Activated CD4-positive, CD25-positive, alpha-beta regulatory T cell (primary cell): ENCODE measurements at regions not wholly inside any gene's neighbourhood (a gene's known extent, or its start where the extent isn't known, plus 50 kb on each side); places are given as distances from the start of the nearest gene placed in this dataset.

Source experiments
- DNase-seq, 4 experiments: peaks; one replicate each; lab custom pipeline; 2025; lab: John Stamatoyannopoulos, UW

DNA sequence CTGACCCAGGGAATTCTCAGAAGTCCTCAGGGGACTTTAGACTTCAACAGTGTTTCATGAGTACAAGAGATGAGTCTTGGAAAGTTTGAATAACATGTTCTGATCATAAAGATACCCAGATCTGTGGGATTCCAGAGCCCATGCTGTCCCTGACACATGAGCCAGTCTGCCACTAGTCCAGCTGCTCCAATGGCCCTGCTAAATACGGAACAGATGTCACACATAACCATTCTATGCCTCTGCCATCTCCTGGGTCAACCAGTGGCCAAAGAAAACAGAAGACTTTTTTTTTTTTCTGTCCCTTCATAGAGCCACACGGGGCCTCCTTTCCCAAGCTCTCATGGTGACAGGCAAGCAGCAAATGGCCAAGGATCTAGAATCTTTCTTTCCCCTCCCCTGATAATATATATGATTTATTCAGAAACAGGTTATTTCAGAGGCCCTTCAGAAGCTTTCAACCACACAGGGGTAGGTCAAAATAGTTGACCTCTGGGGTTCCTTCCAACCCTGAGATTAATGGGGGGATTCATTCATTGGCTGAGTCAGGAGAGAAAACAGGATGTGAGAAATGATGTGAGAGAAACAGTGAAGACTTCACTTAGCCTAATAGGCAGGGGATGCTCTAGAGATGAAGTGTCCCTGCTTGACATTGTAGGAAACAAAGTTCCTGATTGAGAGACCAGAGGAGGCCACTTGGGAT lies 367.7 kb downstream of the CDK5RAP2 start:
- DNase-seq = no peak

DNA sequence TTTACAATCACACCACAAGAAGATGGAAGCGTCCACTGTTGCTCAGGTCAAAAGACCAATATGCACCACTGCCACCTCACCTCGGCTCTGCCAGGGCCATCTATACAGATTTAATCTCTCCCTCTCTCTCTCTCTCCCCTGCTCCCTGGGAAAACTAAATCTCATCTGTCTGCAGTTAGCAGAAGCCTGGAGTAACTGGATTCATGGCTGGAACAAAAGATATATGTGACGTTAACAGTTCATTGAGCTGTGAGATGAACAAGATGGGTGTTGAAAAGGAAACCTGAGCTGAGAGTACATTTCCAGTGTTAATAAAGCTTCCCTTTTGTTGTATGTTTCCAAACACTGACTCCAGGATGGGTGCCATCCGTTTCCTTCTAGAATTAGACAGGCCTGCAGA lies 369.7 kb downstream of the CDK5RAP2 start:
- DNase-seq = no peak

DNA sequence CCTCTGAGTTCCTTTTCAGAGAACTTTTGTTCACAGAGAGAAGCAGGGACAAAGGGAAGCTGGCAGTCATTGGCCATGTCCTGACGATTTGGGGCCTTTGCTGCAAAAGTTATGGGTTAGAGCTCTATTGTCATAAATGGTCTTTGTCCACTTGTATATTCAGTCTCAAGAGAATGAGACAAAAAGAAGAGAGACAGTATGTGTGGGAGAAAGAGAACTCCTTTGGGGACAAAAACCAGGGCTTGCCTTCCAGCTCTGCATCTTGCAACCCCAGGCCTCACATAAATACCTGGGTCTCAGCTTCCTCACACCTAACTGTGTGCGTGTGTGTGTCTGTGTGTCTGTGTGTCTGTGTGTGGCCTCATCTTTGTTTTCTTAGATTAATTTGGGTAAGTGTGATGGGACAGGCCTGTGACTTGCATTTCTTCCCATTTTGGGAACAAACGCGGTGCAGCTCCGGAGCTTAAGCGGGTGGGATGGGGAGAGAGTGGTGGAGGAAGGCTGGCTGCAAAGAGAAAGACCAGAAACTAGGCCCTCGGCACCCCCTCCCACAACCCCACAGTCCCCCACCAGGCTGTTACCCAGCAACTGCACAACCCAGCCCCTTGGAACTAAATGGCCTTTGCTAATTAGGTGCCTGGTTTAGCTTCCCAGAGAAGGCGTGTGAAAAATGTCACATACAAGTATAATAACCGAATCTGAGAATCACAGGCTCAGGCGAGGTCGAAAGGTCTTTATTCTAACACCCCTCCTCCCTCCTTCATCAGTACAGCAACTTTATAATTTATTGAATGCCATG lies 376.9 kb downstream of the CDK5RAP2 start:
- no peak for DNase-seq

DNA sequence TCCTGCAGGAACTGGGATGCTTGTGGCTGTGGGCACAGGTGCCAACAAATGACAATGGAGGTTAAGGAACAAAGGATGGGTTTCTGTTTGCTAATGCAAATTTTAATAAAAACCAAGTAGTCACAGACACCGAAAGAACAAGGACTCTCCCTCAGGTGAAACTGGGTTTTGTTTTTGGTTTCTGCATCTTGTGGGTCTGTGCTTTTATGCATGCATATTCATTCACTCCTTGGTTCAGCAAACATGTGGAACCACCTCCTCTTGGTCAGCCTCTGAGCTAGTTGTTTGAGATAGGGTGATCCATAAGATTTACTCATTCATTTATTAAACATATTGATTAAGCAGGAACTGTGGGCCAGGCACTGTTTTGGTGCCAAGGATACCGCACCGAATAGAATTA lies 381.9 kb downstream of the CDK5RAP2 start:
- no peak for DNase-seq

DNA sequence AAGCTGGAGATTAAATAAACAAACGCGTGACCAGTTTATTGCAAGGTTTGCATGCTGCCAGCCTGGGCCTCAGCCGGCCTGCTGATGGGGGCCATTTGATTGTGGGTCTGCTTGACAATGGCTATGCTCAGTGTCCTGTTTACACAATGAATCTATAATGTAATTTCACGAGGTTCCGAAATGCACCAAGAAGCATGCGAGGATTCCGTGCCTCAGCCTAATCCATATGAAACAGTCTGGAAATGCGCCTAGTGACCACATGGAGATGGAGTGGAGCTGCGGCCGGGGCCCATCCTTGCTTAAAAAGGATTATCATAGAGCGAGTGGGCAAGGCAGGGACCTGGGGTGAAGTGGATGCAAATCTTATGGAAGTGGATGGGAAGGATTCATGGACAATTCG lies 382.4 kb downstream of the CDK5RAP2 start:
- DNase-seq = no peak

DNA sequence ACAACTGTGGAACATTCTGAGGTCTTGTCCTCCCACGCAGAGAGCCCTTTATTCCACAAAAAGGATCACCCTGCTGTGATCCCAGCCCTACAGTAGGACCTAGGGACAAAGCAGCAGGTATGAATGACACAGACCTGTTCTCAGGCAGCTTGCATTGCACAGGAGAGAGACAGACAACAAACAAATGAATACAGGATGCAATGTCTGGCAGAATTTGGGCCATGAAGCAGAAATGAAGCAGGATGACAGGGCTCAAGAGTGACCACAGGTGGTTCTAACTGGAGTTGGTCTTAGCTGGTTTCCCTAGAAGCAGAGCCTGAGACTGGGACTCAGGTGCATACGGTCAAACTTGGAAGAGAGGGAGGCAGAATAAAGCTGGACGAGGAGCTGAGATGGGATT lies 388.8 kb downstream of the CDK5RAP2 start:
- no peak for DNase-seq

DNA sequence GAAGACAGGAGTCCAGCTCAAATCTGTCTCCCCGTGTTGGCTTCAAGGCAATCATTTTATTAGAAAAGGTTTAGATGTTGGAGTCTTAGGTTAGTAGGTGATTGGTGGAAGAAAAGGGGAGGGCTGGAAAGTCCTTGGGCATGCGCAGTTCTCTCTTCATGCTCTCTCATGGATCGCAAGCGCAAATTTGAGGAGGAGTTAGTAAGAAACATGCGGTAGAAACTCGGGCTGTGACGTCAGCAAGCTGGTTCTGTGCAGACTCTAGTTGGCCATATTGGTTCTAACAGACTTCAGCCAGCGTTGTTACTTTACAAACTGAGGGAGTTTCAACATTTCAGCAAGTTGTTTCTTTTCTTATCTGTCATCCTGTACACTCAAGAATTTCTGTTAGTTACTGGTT lies 392.2 kb downstream of the CDK5RAP2 start:
- DNase-seq = no peak

DNA sequence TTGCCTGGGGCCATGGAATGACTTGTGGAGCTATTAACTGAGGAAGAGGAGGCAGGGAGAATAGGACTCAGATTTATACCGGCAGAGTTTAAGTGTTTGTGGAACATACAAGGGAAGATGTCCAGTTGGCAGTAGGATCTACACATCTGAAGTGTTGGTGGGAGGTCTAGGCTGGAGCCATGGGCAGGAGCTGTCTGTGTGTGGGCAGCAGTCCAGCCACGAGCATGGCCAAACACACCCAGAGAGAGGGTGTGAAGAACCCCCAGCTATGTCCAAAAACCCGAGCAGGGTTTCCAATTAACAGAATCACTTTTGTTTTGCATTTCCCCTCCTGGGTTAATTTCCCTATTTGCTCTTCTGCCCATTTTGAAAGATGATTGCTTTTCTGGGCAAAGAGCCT lies 393.7 kb downstream of the CDK5RAP2 start:
- no peak for DNase-seq

DNA sequence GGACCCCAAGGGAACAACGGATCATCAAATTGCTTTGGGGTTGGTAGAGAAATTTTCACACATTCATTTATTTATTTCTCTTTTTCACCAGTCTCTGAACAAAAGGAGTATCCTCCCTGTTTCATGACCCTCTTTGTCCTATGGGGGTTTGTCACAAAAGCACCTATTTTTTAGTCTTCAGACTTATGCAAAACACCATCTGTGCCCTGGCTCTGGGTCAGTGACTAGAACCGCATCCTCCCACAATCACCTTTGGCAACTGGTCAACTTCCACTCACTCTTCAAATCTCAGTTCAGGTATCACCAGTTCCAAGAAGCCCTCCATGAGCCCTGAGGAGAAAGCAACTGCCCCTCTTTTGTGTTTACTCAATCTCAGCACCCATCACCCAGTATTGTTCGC lies 395.7 kb downstream of the CDK5RAP2 start:
- DNase-seq = no peak

DNA sequence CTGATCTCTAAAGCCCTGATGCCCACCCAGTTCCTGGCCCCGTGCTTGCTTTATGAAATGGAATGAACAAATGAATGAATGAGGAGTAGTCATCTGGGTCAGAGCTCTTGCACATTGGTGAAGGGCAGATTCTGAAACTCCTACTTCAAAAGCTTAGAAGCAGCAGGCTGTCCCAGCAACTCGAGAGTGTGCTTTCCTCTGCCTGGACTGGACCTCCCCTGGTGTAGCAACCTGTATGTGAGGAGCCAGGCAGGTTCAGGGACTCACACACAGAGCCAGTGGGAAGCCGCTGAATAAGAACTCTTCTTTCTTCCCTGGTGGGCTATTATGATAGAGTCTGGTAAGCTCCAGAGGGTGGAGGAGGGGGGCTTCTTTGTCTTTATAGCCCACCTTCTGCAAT lies 396.4 kb downstream of the CDK5RAP2 start:
- DNase-seq = no peak

DNA sequence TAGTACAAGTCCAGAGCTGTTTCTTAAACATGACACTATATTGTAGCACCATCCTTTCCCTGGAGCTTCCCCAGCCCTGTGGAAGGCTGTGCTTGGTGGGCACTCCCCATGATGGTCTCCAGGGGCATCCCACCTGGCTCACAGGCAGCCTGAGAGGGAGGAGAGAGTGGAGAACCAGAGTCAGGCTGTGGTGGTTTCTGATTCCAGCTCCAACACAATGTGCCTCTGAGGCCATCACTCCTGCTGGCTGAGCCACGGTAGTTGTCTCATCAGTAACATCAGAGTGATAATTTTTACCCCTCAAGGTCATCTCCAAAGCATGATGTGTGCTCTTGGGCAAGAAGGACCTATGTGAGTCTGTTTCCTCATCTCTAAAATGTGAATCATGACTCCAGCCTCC lies 398.0 kb downstream of the CDK5RAP2 start:
- DNase-seq = no peak

DNA sequence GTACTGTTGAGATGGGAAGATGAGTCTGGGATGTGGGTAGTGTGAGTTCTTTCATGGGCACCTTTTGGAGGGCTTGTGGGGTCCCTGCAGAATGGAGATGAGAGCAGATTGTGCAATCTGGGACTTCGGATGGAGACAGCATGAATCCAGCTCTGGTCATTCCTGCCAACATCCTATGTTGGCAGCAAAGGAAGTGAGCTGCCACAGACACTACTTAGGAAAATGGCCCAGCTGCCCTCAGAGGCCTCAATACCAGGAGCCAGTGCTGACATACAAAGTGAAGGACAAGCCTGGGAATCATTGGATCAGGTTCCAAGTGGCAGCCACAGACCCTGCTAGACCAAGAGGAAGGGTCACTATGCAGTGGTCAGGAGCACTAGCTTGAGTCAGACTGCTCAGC lies 402.8 kb downstream of the CDK5RAP2 start:
- no peak for DNase-seq

DNA sequence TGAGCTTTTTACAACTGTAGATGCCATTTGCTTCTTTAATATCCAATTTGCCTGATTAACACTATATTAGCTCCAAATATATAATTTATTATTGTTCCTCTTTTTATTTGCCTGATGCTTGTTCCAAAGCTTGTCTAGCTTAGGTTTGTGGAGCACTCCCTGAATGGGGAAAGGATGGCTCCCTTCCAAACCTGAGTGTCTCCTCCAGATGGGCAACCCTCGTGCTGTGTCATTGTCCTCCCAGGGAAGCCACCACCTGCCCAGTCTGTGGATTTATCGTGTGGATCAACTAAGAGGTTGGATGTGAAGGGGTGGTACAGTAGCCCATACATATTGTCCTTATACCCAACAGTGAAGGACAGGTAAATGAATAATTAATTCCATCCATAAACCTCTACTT lies 404.9 kb downstream of the CDK5RAP2 start:
- no peak for DNase-seq

DNA sequence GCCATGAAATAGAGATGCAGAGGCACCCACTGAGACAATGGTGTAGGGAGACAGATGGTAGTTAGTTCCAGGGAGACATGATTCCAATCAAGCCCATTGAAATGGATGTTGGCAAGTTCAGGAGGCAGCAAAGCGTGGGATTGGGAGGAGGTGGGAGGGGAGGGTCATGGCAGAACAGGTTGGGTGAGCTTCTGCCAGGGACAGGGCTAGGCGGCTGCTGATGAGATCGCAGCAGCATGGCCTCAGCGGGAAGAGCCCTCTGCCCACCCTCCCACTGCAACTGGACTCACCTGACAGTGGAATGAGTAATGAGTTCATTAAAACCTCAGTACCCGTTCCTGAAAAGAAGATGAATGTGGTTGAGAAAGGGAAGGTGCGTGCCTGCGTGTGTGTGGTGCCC lies 418.2 kb downstream of the CDK5RAP2 start:
- no peak for DNase-seq

DNA sequence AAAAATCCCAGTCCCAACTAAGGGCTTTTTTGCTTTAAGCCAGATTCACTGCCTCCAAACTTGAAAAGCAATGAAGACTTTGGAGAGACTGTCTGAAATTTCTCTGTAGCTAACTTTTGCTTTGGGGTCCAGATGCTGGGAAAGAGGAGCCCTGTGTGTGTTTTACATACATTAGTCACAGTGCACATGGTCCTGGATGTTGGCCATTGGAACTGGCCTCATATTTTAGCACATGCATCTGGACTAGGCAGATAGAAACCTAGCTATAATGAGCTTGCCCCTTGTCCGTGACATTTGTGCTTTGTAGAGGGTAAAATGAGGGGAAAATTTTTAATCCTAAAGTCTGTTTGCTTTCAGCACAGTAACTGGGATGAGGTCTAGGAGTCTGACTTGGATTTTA lies 421.7 kb downstream of the CDK5RAP2 start:
- no peak for DNase-seq

DNA sequence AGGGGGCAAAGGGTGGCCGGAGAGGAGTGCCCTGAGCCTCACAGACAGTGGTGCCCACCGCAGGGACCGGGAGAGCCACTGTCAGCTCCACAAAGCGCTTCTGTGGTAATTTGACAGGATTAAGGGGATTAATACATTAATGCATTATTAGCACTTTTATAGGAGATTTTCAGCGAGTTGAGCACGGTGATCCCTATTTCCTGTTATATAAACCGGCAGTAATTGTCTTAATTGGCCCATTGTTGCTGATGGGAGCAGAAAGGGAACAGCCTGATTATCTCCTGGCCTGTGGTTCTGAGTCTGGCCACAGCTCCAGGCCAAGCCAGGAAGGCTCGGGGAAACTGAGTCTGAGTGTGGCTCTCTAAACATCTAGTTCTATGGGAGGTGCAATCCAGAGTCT lies 423.6 kb downstream of the CDK5RAP2 start:
- DNase-seq = no peak

DNA sequence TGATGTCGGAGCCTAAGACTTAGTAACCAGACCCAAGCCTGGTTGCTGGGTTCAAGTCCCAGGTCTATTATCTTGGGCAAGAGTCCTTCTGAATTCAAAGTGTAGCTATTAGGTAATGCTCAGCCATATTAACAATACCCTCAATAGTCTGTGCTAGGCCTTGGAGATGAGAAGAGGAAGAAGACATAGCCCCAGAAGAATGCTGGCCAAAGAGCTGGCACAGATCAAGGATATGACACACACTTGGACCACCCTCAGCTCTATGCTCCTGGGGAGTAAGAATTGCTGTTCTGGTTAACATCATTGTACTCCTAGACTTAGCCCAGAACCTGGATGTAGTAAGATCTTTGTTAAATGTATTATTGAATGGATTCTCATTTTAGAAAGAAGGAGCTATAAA lies 426.7 kb downstream of the CDK5RAP2 start:
- no peak for DNase-seq

DNA sequence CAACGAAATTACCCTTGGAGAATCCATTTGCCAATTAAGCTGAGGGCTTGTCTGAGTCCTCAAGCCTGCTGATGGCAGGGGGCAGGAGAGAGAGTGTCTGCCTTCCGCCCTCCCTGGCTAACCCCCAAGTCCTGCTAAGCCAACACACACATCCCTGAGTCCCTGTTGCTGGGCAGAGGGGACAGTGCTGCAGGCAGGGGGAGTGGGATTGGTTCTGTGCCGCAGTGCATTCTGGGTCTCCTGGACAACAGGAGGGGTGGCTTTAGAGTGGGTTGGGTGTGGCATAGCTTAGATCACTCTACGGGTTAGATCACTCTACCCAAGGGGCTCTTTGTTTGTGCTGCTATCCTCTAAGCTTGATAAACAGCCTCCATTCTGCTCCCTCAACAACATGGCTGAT lies 427.7 kb downstream of the CDK5RAP2 start:
- DNase-seq = no peak

DNA sequence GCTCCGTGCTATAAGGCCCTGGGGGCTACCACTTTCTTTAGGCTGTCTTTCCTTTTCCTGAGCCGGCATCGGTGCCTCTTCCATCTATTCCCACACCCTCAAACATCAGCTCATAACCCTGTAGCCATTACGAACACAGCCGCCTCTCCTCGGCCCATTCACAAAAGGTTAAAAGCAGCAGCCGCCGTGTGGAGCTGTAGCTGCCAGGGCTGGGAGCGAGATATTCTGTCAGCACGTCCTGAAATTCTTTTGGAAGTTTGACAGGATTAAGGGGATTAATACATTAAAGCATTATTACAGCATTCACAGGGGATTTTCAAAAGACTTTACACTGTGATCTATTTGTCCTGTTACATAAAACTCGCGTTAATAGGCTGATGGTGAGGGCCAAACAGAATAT lies 428.2 kb downstream of the CDK5RAP2 start:
- no peak for DNase-seq

DNA sequence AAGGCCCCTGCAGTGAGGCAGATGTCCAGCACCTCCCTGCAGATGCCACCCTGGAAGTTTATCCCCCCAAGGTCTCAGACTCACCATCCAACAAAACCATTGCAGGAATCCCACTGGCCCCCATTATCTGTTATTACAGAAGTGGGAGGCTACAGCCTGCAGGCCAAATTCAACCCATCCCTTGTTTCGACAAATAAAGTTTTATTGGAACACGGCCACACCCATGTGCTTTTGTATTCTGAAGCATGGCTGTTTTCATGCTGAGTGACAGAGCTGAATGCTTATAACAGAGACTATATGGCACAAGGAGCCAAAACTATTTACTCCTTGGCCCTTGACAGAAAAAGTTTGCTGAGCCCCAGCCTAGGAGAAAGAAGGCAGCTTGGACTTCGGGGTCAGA lies 428.8 kb downstream of the CDK5RAP2 start:
- DNase-seq = no peak

DNA sequence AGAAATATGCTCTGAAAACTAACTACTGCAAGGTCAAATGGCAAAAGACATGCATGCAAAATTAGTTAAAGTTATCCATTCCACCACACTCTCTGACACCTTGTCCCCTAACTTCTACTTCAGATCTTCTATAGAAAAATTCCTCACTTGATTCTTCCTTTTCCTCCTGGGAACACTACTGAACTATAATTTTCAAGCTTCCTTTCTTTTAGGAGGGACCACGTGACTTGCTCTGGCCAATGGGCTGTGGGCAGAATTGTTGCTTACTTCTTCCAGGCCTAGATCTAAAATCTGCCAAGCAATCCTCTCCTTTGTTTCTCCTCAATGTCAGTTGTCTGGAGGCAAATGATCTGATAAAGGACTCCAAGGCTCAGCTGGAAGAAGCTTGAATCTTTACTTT lies 441.0 kb downstream of the CDK5RAP2 start:
- DNase-seq = no peak

DNA sequence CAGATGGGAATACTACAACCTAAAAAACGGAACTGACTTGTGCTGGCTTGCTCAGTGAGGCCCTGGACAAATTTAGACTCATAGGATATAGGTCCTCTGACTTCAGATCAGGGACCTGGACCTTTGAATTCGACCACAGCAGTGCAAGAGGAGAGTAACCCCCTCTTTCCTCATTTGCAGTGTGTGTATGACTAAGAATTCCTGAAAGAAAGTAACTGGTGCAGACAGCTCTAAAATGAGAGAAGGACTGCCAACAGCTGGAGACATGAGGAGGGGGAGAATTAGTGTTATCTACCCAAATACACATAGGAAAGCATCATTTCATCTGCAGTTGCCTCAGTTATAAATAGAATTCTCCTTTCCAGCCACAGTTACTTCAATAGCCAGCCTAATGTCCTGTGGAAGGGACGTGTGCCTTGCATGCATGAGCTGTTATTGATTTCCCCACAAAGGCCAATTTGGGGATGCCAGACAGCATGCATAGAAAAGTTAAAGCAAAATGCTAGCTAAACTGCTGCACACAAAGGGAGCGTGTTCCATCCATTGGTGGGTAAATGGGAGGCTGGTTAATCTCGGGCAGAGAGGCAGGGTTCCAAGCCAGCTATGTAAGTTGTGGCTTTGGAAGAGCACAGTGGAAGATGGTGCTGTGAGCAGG lies 442.7 kb downstream of the CDK5RAP2 start:
- DNase-seq = no peak

DNA sequence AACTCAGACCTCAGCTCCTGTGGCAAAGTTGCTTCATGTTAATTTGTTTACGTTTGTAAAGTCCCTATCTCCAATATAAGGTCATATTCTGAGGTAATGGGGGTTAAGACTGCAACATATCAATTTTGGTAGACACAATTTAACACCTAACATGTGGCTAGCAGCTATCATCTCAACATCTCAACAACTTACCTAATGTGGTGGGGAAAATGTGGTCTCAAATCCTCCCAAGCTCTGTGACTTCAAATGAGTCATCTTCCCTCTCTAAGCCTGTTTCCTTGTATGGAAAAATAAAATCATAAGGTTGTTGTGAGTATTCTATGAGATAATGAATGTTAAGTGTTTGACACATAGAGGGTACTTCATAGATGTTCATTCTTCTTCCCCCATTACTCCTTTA lies 443.3 kb downstream of the CDK5RAP2 start:
- DNase-seq = no peak
